H7 (cell line): ENCODE measurements at regions not wholly inside any gene's neighbourhood (a gene's known extent, or its start where the extent isn't known, plus 50 kb on each side); places are given as distances from the start of the nearest gene placed in this dataset.

Experiments
- DNase-seq: peaks from one replicate; pipeline ENCODE4 v3.0.0; 2012
- H3K27me3 ChIP-seq: 2 replicates; pipeline ENCODE4 v1.6.0; 2011; ENCODE audit warnings: mild to moderate bottlenecking, low read length; ENCODE audit not compliant: control insufficient read depth, insufficient read depth
- H3K36me3 ChIP-seq: replicated peaks from 2 replicates; pipeline ENCODE4 v1.5.1; 2011; ENCODE audit warnings: low read length; ENCODE audit not compliant: control insufficient read depth, insufficient read depth
- H3K4me3 ChIP-seq: 2 replicates; pipeline ENCODE4 v1.5.1; 2011; ENCODE audit warnings: low read depth, mild to moderate bottlenecking, control low read depth, low read length, moderate library complexity; ENCODE audit not compliant: insufficient read depth

DNA sequence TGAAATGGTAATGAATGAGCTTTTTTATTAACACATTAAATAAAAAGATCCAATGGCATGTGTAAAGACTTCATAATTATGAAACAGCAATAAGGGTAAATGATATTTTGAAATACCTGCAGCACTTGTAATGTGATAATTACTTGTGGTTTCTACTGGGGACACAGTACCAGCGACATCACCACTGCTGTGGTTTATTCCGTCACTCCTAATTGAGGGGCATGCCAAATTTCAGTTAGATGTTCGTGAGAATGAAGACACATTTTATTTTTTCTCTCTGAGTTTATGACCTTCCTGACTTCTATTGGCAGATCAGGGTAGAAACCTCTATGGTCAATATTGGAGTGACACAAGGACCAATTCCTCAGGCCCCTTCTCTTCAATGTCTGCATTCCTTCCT is 131.9 kb upstream of the XYLT1 start:
- no peaks in the 10 kb centered on the region for H3K27me3 ChIP-seq
- no peak for DNase-seq
- no peaks in the 10 kb centered on the region for H3K36me3 ChIP-seq
- H3K4me3 ChIP-seq, result no peak overlapping the region

DNA sequence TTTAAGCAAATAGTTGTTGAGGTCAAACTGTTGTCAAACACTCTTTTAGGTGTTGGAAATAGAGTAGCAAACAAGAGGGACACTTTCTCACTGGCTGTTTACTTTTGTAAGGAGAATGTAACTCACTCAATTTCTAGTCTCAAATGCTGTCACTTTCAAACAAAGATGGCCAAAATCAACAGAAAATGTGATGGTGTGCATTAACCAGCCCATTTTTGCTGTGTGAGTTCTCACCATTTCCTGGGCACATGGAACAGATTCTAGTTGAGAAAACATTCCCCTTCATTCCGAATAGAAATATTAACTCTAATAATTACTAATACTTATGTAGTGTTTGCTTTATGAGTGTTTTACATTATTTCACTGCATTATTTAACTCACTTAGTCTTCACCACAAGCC is 128.2 kb upstream of the XYLT1 start:
- Histone ChIP-seq H3K36me3 (no peaks in the 10 kb centered on the region), H3K27me3 (no peaks in the 10 kb centered on the region), H3K4me3 (no peak overlapping the region)
- no peak for DNase-seq

DNA sequence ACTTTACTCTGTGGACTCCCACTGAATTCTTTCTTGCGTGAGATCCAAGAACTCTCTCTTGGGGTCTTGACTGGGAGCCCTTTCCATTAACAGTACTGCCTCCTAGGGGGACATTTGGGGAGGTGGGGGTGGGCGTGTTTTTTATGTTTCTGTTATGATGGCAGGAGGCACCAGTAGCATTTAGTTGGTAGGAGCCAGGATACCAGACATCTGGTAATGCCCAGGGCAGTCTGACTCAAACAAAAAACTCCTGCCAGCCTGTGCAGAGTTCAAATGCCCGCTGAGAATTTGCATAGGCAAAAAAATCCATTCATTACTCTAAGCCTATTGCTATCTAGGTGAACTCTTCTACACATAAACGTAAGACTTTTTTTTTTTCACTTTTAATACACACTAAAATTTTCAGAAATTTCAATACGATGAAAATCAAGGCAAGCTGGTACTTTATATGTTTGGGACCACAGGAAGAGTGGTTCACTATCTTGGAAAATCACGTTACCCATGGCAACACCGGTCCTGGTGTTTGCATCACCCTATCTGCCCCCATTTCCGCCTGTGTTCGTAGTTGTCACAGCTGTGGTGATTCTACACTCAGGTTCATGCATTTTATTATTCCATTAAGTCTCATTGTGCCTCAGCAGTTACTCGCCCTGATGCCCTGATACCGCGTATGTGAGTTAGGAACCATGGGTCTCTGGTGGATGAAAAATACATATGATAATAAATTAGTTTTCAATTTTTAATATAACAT is 121.1 kb upstream of the XYLT1 start:
- no peak for DNase-seq
- Histone ChIP-seq H3K36me3 (no peaks in the 10 kb centered on the region), H3K27me3 (no peaks in the 10 kb centered on the region), H3K4me3 (no peak overlapping the region)

DNA sequence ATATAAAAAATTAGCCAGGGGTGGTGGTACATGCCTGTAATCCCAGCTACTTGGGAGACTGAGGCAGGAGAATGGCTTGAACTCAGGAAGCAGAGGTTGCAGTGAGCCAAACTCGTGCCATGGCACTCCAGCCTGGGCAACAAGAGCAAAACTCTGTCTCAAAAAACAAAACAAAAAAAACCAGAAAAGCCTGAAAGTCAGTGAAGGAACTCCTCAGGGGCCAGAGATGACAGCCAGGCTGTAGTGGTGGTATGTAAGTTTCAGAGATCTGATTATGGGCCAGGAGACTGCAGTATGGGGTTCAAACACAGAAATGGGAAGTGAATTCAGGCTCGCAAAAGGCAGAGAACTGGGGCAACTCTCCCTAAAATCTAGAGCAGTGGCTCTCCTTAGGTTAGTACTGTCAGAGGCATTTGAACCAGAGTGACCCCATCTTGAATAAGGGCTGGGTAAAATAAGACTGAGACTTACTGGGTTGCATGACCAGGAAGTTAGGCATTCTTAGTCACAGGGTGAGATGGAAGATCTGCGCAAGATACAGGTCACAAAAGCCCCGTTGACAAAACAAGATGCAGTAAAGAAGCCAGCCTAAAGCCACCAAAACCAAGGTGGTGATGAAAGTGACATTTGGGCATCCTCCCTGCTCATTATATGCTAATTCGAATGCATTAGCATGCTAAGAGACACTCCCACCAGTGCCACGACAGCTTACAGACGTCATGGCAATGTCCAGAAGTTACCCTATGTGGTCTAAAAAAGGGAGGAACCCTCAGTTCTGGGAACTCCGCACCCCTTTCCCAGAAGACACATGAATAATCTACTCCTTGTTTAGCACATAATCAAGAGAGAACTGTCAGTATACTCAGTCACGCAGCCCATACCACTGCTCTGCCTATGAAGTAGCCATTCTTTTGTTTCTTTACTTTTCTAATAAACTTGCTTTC is 120.2 kb upstream of the XYLT1 start:
- no peak overlapping the region for H3K4me3 ChIP-seq
- DNase-seq, result no peak
- H3K27me3 ChIP-seq, result no peaks in the 10 kb centered on the region
- no peaks in the 10 kb centered on the region for H3K36me3 ChIP-seq

DNA sequence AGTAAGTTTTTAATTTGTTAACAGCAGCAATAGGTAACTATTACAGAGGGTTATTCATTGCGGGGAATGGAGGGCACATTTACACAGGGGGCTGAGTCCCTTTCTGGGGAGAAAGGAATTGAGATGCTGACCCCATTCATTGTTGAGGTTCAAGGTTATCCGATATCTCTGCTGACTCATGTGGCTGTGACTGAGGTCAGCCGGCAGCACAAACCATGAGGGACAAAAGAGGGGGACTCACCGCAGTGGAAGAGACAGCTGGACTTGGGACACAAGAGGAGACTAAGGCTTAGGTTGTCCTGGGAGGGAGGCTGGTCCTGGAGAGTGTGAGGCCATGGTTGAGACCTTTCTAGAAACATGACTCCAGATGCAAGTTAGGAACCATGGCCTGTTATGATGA is 119.1 kb upstream of the XYLT1 start:
- Histone ChIP-seq H3K4me3 (no peak overlapping the region), H3K27me3 (no peaks in the 10 kb centered on the region), H3K36me3 (no peaks in the 10 kb centered on the region)
- DNase-seq, result no peak

DNA sequence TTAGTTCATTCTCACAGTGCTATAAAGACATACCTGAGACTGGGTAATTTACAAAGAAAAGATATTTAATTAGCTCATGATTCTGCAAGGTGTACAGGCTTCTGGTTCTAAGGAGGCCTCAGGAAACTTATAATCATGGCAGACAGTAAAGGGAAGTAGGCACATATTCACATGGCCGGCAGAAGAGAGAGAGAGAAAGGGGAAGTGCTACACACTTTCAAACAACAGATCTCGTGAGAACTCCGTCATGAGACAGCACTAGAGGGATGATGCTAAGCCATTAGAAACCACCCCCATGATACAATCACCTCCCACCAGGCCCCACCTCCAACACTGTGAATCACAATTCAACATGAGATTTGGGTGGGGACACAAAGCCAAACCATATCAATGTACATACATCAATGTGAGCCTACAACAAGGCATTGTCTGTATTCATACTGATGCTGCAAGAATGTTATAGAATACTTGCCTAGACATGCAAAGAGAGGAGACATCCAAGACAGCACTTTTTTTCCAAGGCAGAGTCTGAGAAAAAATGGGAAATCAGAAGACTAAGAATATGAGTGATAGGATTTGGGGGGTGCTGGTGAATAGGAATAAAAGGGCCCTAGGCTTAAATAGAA is 114.8 kb upstream of the XYLT1 start:
- no peak for DNase-seq
- Histone ChIP-seq H3K27me3 (no peaks in the 10 kb centered on the region), H3K4me3 (no peak overlapping the region), H3K36me3 (no peaks in the 10 kb centered on the region)

DNA sequence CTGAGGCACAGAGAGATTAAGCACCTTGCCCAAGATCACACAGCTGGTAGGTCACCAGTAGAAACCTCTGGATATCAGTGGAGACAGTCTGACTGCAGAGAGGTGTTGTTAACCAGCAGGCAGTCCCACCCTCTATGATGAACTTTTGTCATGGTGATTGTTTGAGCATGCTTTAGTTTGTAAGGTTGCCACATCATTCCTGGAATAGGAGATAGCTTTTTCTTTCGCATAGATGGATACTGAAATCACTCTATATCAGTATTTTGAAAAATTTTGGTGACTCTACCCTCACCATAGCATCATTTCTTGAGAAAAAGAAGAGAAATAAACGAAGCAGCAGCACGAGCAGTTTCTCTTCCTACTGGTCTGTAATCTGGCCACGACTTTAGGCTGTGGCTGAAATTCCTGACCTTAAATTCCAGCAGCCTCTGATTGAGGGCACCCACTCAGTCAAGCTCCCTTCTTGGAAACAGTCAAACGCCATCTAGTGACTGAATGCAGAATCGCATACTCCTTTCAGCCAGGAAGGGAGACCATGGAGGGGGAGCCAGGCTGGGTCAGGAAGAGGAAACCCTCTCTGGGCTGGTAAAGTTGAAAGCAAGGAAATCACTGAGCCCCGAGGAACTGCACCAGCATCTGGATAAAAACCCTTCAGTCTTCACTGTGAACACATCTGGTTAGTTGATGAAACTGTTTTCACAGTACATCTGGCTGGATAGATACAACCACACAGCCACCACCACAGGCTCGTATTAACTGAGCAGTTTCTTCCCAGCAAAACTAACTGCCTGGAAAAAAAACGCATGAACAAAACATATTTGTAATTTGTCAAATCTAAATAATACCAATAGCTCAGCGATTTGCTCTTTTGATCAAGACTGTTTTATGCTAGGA is 108.5 kb upstream of the XYLT1 start:
- Histone ChIP-seq H3K27me3 (no peaks in the 10 kb centered on the region), H3K4me3 (no peak overlapping the region), H3K36me3 (no peaks in the 10 kb centered on the region)
- DNase-seq, result peak; percentile 77

DNA sequence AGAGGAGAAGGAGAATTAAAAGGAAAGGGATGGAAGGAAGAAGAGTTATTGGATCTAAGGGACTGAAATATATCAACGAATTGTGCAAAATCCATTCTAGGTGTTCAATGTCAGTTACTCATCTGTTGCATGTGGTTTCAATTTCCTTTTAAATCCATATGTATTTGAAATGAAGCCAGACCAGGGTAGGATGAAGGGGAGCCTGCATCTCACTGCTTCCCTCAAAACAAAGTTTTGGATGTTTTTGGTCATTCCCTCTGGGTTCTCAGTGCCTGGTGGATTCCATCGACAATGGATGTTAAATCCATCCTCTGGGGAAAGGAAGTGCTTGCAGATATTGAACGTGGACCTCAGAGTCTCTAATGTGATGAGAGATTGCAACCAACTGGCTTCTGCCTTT is 103.5 kb upstream of the XYLT1 start:
- Histone ChIP-seq H3K27me3 (no peaks in the 10 kb centered on the region), H3K4me3 (no peak overlapping the region), H3K36me3 (no peaks in the 10 kb centered on the region)
- DNase-seq, result no peak

DNA sequence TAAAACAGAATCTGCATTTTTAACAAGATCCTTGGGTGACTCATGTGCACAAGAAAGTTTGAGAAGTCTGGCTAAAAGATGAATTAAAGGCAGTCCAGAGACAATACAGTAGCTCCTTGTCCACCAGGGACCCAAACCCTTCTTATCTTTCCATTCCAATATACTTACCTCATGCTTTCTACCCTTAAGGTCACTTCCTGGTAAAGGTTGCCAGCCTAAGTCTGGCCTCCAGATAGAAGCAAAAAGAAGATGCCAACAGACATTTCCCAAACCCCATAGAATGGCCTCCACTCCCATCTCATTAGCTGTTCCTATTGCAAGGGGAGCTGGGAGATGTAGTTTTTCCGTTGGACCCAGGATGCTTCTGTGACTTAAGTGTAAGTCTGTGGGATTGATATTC is 101.4 kb upstream of the XYLT1 start:
- H3K4me3 ChIP-seq, result no peak overlapping the region
- no peak for DNase-seq
- H3K36me3 ChIP-seq, result no peaks in the 10 kb centered on the region
- no peaks in the 10 kb centered on the region for H3K27me3 ChIP-seq

DNA sequence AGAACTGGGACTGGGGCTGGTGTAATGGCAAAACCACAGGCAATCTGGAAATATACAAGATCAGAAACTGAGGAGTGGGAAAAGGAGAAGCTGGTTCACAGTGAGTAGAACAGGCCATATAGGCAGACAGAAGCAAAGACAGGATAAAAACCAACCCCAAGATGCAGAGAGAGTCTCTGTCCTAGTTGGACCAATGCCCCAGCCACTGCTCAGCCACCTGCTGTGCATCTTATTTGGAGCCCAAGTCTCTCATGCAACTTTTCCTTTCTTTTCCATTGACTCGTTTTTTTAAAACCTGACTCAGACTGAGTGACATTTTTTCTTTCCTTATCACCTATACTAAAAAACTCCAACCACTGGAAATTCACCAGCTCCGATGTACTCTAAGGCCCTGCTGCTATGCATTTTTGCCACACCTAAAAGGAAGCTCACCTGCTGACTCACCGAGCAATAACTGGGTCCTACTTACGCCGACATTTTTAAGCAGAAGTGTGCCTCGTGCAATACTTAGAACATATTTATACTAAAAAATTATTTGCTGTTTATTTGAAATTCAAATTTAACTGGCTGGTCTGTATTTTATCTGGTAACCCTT is 100.8 kb upstream of the XYLT1 start:
- Histone ChIP-seq H3K27me3 (no peaks in the 10 kb centered on the region), H3K36me3 (no peaks in the 10 kb centered on the region), H3K4me3 (no peak overlapping the region)
- DNase-seq, result no peak

DNA sequence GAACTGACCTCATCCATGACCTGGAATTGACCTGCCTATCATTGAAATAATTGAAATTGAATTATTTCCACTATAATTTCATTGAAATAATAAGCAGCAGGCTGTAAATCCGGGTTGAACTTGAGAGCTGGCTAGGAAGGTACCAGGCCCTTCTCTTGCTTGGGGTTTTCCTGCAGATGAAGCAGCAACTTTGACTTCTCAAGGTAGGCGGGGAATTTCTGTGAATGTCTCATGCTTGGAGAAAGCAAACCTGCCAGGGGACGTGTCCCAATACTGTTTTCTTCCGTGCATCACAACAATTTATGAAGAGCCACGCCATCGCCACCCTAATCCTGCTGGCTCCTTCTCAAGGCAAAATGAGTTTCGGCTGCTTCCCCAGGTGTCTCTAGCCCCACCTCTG is 97.5 kb upstream of the XYLT1 start:
- Histone ChIP-seq H3K27me3 (no peaks in the 10 kb centered on the region), H3K4me3 (no peak overlapping the region), H3K36me3 (no peaks in the 10 kb centered on the region)
- no peak for DNase-seq

DNA sequence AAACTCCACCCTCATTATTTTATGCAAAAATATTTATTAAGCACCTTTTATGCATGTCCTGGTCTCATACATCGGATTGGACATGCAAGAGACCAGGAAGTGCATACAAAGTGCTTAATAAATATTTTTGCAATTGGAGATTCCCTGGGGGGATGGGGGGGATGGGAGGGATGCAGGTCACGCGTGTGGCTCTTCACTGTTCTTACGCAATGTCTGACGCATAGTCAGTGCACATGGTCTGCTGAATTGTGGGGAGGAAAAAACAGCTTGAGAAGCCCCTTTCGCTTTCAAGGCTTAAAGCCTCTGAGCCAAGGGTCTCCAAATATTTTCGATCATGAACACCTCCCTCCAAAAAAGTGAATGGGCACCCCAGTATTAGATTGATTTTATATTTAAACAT is 96.7 kb upstream of the XYLT1 start:
- no peaks in the 10 kb centered on the region for H3K27me3 ChIP-seq
- H3K36me3 ChIP-seq, result no peaks in the 10 kb centered on the region
- DNase-seq, result no peak
- no peak overlapping the region for H3K4me3 ChIP-seq

DNA sequence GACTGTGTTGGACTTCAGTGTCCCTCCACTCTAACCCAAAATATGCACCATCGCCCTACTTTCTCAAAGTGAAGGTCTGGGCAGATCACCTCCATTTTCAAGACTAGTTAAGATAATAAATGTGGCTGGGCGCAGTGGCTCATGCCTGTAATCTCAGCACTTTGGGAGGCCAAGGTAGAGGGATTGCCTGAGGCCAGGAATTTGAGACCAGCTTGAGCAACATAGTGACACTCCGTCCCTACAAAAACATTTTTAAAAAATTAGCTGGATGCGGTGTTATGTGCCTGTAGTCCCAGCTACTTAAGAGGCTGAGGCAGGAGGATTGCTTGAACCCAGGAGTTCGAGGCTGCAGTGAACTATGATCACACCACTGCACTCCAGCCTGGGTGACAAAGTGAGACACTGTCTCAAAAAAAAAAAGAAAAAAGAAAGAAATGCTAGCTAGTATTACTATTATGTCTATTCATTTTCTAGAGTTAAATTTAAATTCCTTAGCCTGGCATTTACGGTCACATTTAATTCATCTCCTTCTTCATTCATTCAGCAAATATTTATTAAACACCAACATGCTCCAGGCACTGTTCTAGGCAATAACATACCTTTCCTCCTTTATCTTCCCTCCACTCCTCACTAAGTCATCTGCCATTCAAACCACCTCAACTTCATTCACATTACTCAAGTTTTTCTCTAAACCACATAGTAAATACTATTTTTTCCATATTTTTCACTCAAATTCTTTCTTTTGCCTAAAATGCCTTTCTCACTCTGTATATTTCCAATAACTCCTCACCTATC is 96.1 kb upstream of the XYLT1 start:
- DNase-seq, result no peak
- no peaks in the 10 kb centered on the region for H3K36me3 ChIP-seq
- H3K27me3 ChIP-seq, result no peaks in the 10 kb centered on the region
- no peak overlapping the region for H3K4me3 ChIP-seq
